HL-60 (cell line): ENCODE measurements at regions not wholly inside any gene's neighbourhood (a gene's known extent, or its start where the extent isn't known, plus 50 kb on each side); places are given as distances from the start of the nearest gene placed in this dataset.

ENCODE experiments used
- CTCF ChIP-seq: IDR thresholded peaks from one replicate; pipeline ENCODE4 v1.5.1; 2011; ENCODE audit warnings: low read length, control low read depth, inconsistent platforms; ENCODE audit not compliant: insufficient read depth
- POLR2AphosphoS5 ChIP-seq: IDR thresholded peaks from 2 replicates; pipeline ENCODE4 v1.6.1; 2012; ENCODE audit warnings: low read depth

- no peak for TF ChIP-seq CTCF
- no peak for TF ChIP-seq POLR2AphosphoS5
Measured at GRCh38 chr5:26321278-26321677, 717.1 kb downstream of the CDH9 start.
